NCI-H748 treated with DMSO at 0.1 percent for 48 hours (cell line): ENCODE measurements at regions not wholly inside any gene's neighbourhood (a gene's known extent, or its start where the extent isn't known, plus 50 kb on each side); places are given as distances from the start of the nearest gene placed in this dataset.
"Not testable (repeated sequence)": the region's sequence is repeated elsewhere in the genome, so short reads cannot be mapped to it uniquely, and the experiment has no call there.

ENCODE experiments used
- DNase-seq: peaks from one replicate; lab custom pipeline; 2025; lab: John Stamatoyannopoulos, UW

DNA sequence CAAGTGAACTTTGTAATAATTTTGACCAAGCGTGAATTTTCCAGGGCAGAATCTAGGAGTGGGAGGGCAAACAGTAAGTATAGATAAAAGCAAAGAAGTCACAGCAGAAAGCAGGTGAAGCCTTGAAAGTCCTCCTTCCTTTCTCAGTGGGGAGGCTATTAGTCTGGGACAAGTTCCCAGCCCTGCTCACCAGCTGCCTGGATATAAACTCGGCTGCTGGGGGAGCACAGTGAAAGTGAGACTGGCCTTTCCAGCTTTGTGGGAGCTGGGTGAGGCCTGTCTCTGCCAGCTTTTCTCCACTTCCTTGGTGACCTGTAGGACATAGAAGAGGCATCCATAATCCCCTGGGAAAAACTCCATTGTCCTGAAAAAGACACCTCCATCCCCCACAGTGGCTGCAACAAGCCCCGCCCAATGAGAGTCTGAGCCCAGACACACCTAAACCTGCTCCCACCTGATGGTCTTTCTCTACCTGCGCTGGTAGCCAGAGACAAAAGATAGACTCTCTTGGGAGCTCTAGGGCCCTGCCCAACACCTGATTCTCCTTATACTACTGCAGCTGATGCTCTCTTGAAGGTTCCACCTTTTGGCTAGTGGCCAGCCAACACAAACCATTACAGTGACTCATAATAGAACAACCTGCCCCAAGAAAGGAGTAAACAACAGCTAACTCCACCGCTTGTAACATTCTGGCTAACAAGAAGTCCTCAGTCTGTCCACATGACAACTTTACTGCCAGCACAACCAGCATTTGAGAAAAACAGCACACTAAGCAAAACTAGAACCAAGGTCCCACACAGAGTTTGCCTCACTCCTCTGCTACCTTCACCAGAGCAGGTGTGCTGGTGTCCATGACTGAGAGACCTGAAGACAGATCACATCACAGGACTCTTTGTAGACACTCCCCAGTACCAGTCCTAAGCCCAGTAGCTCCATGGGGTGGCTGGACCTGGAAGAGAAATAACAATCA lies 252.2 kb upstream of the SLITRK6 start:
- DNase-seq, result peak; percentile 42

DNA sequence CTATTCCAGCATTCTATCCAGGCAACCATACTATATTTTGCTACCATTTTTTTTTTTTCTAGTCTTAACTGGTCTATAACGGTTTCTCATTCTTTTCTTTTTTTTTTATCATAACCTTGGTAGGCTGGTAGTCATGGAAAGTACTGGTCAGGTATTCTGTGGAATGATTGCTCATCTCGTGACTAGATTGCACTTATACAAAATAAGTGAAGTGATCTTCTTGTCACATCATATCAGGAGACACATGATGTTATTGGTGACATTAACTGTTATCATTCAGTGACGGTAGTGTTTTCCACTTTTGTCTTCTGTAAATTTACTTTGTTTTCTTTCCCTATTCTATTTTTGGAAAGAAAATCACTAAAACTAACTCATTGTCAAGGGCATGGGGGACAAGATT lies 239.3 kb upstream of the SLITRK6 start:
- no peak for DNase-seq

DNA sequence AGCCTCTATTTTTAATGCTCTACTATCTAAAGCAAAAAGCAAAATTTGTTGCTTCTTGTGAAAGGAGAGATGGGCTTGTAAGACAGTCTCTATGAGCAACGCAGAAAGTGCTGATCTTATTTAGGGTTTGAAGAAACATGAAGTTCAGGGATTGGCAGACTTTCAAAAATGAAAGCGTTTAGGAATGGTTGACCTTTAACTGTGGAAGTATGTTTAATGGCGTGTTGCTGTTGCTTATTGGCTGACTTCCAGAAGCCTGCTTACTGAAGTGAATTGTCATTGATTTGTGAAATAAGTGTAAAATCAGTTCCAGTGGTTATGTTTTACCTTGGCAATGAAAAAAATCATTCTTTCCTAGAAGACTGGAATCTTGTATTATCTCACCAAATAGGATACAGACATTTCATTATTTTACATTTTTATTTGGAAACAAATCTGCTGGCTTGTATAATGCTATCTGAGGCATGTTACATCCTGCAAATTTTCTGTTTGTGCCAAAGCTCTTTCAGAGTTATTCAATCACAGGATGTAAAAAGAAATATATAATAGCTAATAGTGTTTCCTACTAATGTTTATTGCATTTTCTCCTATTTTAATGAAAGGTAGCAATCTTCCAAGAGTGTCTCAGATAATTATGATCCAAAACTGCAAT lies 221.3 kb upstream of the SLITRK6 start:
- peak; percentile 39 for DNase-seq

DNA sequence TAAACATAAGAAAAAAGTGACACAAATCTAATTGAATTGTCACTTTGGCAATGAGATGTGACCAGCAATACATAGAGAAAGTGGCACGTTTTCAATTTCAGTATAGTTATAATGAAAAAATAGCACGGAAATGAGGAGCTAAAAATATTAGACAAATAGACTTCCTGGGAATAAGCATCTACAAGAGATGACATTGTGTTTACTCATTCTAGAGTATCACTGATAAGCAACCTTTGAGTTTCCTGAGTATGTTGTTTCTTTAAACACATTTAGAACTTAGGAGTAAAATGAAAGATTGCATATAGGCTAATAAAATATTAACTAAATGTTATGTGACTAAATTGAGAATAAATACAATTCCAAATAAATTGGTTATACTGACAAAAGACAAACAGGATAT lies 207.1 kb upstream of the SLITRK6 start:
- no peak for DNase-seq

DNA sequence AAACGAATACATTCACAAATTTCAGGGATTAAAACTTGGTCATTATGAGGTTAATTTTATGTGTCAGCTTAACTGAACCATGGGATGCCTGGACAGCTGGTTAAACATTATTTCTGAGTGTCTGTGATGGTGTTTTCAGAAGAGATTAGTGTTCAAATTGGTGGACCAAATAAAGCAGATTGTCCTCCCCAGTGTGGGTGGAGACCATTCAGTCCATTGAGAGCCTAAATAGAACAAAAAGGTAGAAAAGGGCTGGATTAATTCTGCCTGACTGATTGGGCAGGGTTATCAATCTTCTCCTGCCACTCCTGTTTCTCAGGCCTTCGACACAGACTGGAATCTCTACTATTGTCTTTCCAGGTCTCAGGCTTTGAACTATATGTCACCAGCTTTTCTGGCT lies 203.8 kb upstream of the SLITRK6 start:
- peak; percentile 96 for DNase-seq

DNA sequence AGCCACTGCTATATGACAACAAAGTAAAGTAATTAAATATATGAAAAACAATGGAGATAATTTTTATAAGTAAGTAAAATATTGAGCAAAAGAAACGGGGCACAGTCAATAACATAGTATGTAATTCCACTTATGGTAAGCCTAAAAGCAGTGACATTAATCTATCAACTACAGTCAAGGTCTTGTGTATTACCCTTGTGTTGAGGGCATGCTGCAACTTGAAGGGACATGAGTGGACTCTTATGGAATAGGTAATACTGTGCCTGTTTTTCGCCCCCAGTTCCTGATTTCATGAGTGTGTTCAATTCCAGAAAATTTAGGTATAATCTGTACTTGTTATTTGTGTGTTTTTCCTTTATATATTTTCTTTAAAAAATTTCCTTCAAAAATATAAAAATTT lies 201.3 kb upstream of the SLITRK6 start:
- DNase-seq, result no peak

DNA sequence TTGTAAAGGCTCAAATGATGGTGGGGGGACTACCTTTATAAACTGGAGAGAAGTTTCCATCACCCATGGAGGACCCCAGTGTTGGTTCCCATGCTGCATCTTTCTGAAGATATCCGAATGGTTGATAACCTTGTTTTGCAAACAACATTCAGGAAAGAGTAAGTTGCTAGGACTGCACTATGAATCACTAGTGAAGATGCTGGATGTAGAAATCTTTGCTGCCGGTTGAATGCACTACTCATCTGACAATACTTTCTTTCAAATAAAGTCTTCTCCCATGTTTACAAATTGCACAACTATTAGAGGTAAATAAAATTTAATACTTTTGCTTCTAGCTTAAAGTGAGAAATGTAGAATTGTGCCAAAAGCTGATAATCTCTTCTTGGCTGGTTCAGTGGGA lies 198.4 kb upstream of the SLITRK6 start:
- DNase-seq, result no peak

DNA sequence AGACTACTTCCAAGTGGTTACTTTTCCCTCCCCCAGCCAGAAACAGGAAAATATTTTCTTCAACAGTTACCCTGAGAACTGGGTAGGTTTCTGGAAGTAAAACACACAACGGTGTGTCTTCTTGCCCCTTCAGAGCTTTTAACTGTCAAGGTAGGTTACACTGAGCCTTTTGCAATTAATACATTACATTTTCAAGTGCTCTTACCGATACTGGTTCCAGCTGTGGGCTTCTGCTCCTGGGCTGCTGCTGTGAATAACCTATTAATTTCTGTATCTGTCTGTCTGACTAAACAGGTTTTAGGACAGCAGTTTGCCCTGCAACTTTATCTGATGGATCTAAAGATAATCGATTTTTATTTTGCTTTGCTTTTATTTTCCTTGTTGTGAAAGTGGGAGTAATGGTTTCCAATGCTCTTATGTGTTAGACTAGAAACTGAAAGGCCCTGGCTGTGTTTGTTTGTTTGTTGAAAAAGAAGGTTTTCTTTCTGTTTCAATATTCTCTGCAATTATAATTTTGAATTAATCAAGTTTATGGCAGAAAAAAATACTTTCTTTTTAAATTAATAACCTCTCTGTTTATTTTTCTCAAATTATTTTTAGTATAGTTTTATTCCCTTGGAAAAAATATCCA lies 196.7 kb upstream of the SLITRK6 start:
- DNase-seq, result no peak

DNA sequence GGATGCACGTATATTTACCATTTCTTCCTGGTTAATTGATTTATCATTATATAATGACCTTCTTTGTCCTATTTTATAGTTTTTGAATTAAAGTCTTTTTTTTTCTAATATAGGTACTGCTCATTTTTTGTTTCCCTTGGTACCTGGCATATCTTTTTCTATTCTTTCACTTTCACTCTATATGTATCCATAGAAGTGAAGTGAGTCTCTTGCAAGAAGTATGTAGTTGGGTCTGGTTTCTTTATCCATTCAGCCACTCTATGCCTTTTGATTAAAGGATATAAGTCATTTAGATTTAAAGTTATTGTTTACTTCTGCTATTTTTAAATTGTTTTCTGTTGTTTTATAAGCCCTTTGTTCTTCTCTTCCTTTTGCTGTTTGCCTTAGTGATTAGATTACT lies 194.3 kb upstream of the SLITRK6 start:
- no peak for DNase-seq

DNA sequence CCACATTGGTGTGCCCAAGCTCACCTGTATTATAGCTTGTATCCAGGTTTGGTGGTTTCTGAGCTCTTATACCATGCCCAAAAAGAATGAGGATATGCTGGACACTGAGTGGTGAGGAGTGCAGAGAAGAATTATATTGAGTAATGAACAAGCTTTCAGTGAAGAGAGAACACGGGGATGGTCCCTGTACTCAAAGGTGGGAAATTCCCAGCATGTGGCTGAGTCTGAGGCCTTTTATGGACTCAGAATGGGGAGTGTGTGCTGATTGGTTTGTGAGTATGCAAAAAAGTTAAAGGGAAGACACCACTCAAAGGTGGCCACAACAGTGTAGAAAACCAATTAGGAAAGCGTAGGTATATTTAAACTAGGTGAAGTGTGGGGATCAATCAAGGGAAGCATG lies 191.2 kb upstream of the SLITRK6 start:
- no peak for DNase-seq

DNA sequence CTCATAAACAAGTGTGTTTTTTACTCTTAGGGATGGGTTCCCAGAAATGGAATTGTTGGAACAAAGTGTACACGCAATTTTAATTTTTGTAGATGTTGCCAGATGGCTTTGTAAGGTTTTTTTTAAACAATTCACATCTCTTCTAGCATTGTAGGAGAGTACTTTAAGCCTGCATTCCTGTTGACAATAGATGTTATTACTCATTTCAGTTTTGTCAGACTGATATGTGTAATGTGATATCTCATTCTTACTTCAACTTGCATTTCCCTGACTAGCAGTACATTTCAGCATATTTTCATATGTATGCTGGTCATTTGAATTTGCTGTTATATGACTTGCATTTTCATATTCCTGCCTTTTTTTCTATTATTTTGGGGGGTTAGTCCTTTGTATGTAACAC lies 186.6 kb upstream of the SLITRK6 start:
- no peak for DNase-seq

DNA sequence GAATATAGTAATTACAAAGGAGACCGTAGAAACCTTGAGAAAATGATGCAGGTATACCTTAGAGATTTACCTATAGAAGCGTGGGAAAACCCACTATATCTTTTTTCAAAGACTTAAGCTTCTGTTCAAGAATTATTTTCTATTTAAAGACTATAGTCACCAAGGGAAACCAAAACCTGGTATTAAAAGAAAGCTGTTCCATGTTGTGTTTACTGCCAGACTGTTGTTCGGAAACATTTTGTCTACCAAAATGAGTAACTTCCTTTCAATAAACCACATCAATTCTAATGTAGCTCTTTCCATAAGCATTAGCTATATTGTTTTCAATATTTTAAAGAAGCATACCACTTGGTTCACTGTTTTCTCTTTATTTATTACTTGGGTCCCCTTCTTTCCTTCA lies 182.9 kb upstream of the SLITRK6 start:
- no peak for DNase-seq

DNA sequence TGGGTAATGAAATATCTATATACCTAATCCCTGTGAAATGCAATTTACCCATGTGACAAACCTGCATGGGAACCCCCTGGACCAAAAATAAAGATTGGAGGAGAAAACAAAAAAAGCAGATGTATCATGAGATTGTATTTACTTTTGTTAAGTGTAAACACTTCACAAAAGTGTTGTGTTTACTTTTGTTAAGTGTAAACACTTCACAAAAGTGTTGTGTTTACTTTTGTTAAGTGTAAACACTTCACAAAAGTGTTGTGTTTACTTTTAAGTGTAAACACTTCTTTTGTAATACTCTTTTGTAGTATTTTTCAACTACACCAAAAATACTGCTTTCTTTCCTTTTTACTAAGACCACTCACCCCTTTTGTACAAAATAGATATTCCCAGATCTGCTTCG lies 181.2 kb upstream of the SLITRK6 start:
- not testable (repeated sequence) for DNase-seq

DNA sequence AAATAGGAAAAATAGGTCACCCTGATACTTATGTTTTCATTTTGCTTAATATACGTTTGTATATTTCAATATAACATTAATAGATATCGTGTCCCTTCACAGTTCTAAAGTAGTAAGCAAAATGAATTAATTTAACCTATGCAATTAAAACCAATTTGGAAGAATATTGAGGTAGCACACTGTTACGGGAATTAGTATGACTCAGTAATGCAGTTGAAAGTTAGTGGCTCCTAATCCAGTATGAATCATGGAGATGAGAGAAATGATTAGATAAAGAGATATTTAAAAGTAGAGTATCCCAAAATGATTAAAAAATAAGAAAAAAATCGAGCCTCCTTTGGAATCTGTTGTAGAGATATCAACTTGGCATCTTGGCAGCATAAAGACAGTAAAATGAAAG lies 177.0 kb upstream of the SLITRK6 start:
- no peak for DNase-seq

DNA sequence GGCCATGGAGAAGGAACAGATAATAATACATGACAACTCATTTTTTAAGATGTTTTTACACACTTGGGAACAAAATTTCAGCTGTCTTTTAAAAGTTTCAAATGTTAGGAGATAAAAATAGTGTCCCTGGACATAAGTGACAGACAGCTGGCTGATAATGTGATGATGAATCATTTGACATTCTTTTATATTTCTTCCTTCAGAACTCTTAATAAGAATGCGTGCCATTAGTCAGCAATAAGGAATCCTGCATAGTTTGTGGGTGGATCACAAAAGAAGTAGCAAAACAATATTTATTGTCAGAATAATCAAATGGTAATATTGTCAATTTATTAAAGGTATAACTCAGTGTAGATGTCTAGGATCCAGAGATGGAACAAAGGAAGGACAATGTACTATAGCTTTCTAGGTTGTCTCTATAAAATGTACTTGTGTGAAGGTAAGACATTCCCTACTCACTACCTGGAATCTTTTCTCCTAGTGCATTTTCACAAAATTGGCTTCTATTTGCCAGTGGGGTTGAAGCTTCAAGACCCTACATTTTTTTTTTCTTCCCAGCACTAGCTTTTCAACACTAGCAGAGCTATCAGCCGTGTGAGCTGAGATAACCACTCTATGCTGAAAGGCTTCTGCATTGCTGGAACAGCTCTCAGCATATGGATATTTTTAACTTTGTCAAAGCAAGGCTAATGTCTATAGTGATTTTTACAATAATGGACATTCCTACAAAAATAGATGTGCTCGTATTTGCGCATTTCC lies 175.6 kb upstream of the SLITRK6 start:
- no peak for DNase-seq

DNA sequence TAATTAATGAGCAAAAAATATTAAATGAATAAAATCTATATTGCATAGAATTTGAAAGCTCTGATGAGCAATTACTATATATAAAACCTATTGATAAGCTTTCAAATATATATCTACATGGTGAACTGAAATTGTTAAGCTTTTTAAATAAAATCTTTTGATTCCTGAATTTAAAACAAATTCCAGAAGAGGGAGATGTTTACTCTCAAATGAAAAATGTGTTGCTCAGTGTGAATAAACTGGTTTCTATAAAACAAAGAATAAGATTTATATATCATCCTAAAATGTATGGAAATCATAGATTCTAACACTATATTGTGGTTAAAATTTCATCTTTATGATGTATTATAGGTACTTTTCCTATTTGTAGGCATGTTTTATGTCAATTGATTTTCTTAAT lies 171.5 kb upstream of the SLITRK6 start:
- no peak for DNase-seq

DNA sequence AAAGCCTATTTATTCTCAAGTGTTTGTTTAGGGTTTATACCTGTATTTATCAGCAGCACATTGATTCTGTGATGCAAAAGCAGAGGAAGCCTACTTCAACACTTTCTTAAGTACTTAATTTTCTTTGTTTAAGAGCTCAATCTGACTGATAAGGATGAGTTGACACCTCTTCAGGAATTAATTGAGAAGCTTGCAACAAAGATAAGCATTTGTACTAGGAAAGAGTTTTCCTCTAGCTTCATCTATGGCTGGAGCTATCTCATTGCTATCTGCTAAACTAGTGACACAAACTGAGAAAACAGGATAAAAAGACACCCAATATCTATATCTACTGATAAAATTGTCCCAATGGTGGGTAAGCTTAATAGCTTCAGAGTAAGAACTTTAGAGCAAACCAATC lies 170.1 kb upstream of the SLITRK6 start:
- no peak for DNase-seq

DNA sequence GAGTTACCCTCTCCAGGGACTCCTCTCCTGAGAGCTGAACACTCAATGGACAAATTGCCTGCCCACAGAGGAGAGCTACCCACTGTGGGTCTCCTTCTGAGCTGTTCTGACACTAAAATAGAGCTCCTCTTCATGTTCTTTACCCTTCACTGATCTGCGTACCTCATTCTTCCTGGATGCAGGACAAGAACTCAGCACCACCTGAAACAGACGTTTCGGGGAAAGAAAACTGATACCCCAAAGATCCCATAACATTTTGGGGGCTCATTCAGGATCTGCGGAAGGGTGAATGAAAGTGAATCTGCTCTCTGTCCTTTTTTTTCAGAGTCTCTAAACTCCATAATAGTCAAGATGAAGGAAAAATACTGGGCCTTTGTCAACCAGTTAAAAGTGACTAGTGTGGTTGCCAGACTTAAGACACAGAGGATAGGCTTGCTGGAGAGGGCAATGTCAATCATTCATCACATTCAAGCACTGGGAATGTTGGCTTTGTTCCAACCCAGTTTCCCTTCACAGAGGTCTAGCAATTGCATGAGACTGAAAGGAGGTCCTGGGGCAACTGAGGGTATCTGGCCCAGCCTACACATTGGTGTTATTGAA lies 136.7 kb upstream of the SLITRK6 start:
- DNase-seq, result no peak

DNA sequence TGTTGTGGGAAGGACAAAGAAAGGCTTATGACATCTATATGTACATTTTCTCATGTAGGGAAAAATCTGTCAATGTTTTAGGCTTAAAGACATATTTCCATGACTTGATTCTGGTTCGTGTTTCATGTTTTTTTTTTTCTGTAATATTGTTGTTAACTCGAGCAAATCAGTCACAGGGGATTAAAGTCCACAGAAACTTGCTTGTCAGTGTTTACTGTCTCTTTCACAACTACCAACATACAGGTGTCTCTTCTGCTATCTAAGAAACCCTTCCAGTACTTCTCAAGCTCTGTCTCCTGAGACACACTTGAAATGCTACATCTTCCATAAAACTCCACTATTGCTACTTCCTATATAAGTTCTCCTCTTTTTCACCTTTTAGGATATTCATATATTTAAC lies 130.9 kb upstream of the SLITRK6 start:
- DNase-seq, result no peak

DNA sequence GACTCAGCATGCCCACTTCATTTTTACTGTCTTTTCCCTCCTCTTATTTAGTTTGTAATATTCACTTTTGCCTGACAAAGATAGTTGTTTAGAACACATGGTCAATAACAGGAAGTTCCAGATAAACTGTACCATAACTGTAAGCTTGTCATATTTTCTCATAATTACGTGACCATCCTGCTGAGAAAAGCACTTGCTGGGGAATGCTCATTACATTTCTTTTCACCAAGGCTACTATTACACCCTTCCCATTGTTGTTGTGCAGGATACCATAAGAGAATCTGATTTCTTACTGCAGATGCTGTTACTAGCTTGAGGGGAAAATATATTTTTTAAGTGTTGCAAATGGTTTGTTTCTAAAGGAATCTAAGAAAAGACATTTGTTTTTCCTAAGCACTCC lies 111.7 kb upstream of the SLITRK6 start:
- no peak for DNase-seq

DNA sequence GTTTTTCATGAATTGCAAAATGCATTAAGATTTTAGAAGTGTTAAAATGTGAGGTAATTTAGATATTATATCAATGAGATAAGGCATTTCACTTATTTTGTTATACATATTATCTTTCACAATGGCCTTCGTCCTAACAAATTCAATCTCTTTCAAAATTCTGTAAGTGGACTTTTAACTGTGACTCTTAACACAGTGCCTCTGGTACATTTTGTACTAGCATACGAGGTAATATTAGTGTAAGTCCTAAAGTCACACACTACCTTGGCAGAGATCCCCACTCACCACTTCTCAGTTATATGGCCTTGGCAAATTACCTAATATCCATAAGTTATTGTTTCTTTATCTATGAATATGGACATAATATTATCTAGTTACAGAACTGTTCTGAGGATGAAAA lies 101.3 kb upstream of the SLITRK6 start:
- no peak for DNase-seq
